GM23248 (cell line): ENCODE measurements at regions not wholly inside any gene's neighbourhood (a gene's known extent, or its start where the extent isn't known, plus 50 kb on each side); places are given as distances from the start of the nearest gene placed in this dataset.

ENCODE experiments used
- DNase-seq: peaks from one replicate; pipeline ENCODE4 v3.0.0-alpha.2; 2015
- H2AFZ ChIP-seq: fragments of 200-600 bp; sonication (generic); 2 replicates; pipeline ENCODE4 v1.6.1; 2016; ENCODE audit warnings: antibody characterized with exemption
- H3F3A ChIP-seq: fragments of 200-600 bp; sonication (generic); 2 replicates; pipeline ENCODE4 v1.6.1; 2016; ENCODE audit warnings: mild to moderate bottlenecking, antibody characterized with exemption, mixed run types; ENCODE audit not compliant: insufficient read depth
- H3K27ac ChIP-seq: fragments of 200-600 bp; sonication (generic); 2 replicates; pipeline ENCODE4 v1.5.1; 2016; ENCODE audit warnings: mild to moderate bottlenecking
- H3K27me3 ChIP-seq: fragments of 200-600 bp; sonication (generic); replicated peaks from 2 replicates; pipeline ENCODE4 v1.6.1; 2016; ENCODE audit warnings: mild to moderate bottlenecking; ENCODE audit not compliant: insufficient read depth
- H3K36me3 ChIP-seq: fragments of 200-600 bp; sonication (generic); 2 replicates; pipeline ENCODE4 v1.6.1; 2016; ENCODE audit warnings: low read depth, mild to moderate bottlenecking
- H3K4me1 ChIP-seq: fragments of 200-600 bp; sonication (generic); 2 replicates; pipeline ENCODE4 v1.6.1; 2016; ENCODE audit warnings: mild to moderate bottlenecking; ENCODE audit not compliant: insufficient read depth
- H3K4me2 ChIP-seq: fragments of 200-600 bp; sonication (generic); one replicate; pipeline ENCODE4 v1.6.1; 2016; ENCODE audit warnings: mild to moderate bottlenecking; ENCODE audit not compliant: unreplicated experiment
- H3K4me3 ChIP-seq: fragments of 200-600 bp; sonication (generic); 2 replicates; pipeline ENCODE4 v1.5.1; 2016; ENCODE audit warnings: mild to moderate bottlenecking
- H3K79me2 ChIP-seq: fragments of 200-600 bp; sonication (generic); 2 replicates; pipeline ENCODE4 v1.6.1; 2016; ENCODE audit warnings: mild to moderate bottlenecking; ENCODE audit not compliant: insufficient read depth
- H3K9ac ChIP-seq: fragments of 200-600 bp; sonication (generic); 2 replicates; pipeline ENCODE4 v1.6.1; 2016; ENCODE audit warnings: mild to moderate bottlenecking
- H3K9me2 ChIP-seq: fragments of 200-600 bp; sonication (generic); 2 replicates; pipeline ENCODE4 v1.6.1; 2016; ENCODE audit warnings: mixed run types, mild to moderate bottlenecking, moderate library complexity; ENCODE audit not compliant: insufficient read depth
- H3K9me3 ChIP-seq: fragments of 200-600 bp; sonication (generic); one replicate; pipeline ENCODE4 v1.6.1; 2017; ENCODE audit warnings: low read depth
- H4K20me1 ChIP-seq: fragments of 200-600 bp; sonication (generic); 2 replicates; pipeline ENCODE4 v1.6.0; 2016; ENCODE audit not compliant: insufficient read depth
- EZH2 ChIP-seq: fragments of 200-600 bp; sonication (generic); IDR thresholded peaks from 2 replicates; pipeline ENCODE4 v1.6.1; 2018; ENCODE audit warnings: antibody characterized with exemption, mild to moderate bottlenecking; ENCODE audit not compliant: insufficient read depth, poor library complexity, severe bottlenecking
- EZH2phosphoT487 ChIP-seq: fragments of 200-600 bp; sonication (generic); IDR thresholded peaks from 2 replicates; pipeline ENCODE4 v1.6.1; 2018; ENCODE audit warnings: antibody characterized with exemption, moderate library complexity, mild to moderate bottlenecking, low read depth; ENCODE audit not compliant: insufficient read depth
- WGBS, 2 experiments: methylation state at CpG; one replicate each; pipeline ENCODE4 v1.1.6; 2015 to 2017; ENCODE audit warnings: low lambda C conversion rate in 2 of 2, low coverage in 1 of 2; ENCODE audit errors: missing lambda C conversion rate in 2 of 2; 5-methylcytosine and 5-hydroxymethylcytosine counted together
- in situ Hi-C: fragments of 300-500 bp; cut with MboI; formaldehyde crosslinking; loops from 2 replicates; pipeline ENCODE4 v1.15.0; 2020

DNA sequence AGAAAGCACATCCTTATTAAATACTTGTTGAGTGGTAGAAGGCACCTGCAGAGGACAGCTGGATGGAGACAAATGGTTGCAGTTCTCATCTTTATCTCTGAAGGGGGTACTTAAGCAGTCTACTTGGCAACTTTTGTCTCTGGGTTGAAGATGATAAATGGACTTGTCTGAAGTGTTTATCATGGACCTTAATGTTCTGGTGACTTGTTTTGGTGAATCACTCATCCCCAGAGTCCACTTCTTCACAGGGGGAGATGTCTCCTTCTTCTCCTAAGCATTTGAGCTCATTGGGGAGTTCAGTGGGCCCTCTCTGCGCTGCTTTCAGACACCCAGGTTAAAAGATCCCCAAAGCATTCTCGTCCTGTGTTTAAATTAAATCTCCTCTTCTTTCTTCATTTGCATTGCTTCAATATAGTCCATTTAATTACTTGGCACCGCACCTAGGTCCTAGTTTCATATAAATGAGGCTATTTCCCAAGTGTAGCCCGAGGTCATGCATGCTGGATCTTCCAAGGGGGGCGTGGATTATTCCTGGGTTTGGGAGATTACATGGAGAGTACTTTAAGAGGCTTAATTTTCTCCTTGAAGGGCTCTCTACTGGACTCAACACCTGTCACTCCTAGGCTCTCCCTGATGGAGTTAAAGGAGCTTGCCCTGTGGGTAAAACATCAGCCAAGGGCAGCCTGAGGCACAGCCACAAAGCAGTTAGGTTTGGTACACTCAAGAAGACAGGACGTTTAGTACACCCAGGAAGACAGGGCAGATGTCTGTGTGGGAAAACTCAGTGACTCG lies 239.3 kb upstream of the C2CD4B start:
- Histone ChIP-seq H3K9me3 (no peaks in the 10 kb centered on the region), H2AFZ (no peak overlapping the region), H3K27ac (no peak overlapping the region), H3K4me1 (peaks cover 21% of the 10 kb centered on the region), H3K4me3 (no peak overlapping the region), H3K4me2 (no peak overlapping the region), H3K27me3 (no peaks in the 10 kb centered on the region), H3K79me2 (peaks cover 95% of the 10 kb centered on the region), H3F3A (0 out of 2 replicates have a peak, but pooled peaks cover 7% of the 10 kb centered on the region), H4K20me1 (no peaks in the 10 kb centered on the region), H3K9ac (no peak overlapping the region), H3K36me3 (no peaks in the 10 kb centered on the region), H3K9me2 (no peaks in the 10 kb centered on the region)
- DNase-seq, result no peak
- 75 to 77% methylated on average over 7 of the region's 7 CpGs for WGBS, 2 experiments
- TF ChIP-seq EZH2, result no peak
- TF ChIP-seq EZH2phosphoT487, result no peak
- in situ Hi-C loops, result no loop called here

DNA sequence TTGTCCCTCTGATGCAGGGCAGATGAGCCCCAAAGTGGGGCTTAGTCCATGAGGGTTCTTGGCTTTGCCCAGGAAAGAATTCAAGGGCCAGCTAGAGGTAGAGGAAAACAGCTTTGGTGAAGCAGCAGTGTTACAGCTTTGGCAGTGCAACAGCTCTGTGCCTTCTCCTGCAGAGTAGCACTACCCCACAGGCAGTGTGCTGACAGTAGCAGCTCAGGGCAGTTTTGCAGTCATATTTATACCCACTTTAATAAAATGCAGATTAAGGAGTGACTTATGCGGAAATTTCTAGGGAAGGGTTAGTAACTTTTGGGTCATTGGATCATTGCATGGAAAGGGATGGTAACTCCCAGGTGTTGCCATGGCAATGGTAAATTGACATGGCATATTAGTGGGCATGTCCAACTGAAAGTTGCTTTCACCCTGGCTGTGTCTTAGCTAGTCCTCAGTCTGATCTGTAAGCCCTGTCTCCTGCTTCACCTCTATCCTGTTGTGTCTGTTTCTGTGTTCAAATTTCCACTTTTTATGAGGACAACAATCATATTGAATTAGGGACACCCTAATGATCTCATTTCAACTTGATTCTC lies 241.3 kb upstream of the C2CD4B start:
- H3K79me2 ChIP-seq, result peaks cover 95% of the 10 kb centered on the region
- WGBS, 2 experiments, result 100% methylated on average over 1 of the region's 1 CpG

DNA sequence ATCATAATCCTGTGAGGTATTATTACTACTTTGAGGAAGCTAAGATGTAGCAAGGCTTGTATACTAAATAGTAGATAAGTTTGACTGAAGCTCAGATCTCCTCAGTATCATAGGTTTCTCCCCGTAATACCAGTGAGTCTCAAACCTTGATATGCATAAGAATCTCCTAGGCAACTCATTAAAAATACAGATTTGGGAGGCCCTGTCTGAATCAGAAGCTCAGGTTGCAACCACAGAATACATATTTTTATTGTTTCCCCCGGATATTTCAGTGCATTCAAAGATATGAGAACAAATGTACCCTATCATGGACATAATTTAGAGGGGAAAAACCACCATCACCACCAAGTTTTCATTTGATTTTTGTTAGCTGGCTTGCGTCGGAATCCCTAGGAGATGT lies 242.1 kb upstream of the C2CD4B start:
- Histone ChIP-seq H3K79me2 (peaks cover 95% of the 10 kb centered on the region), H2AFZ (no peak overlapping the region), H3K4me2 (no peak overlapping the region), H3K4me1 (peaks cover 17% of the 10 kb centered on the region), H3K9me3 (no peaks in the 10 kb centered on the region), H3K27me3 (no peaks in the 10 kb centered on the region), H3K36me3 (no peaks in the 10 kb centered on the region), H3K9me2 (no peaks in the 10 kb centered on the region), H3F3A (0 out of 2 replicates have a peak, but pooled peaks cover 7% of the 10 kb centered on the region), H4K20me1 (no peaks in the 10 kb centered on the region), H3K4me3 (no peak overlapping the region), H3K9ac (no peak overlapping the region), H3K27ac (no peak overlapping the region)
- no peak for DNase-seq
- in situ Hi-C loops, result no loop called here
- TF ChIP-seq EZH2 (no peak), EZH2phosphoT487 (no peak)
- 95 to 99% methylated on average over 4 of the region's 4 CpGs for WGBS, 2 experiments

More for the DNA sequence above, 241.3 kb upstream of the C2CD4B start:
- Histone ChIP-seq H3K9me3 (no peaks in the 10 kb centered on the region), H3K4me1 (peaks cover 21% of the 10 kb centered on the region), H2AFZ (no peak overlapping the region), H3K27ac (no peak overlapping the region), H3K9me2 (no peaks in the 10 kb centered on the region), H4K20me1 (no peaks in the 10 kb centered on the region), H3K9ac (no peak overlapping the region), H3K27me3 (no peaks in the 10 kb centered on the region), H3K4me2 (no peak overlapping the region), H3K4me3 (no peak overlapping the region), H3F3A (0 out of 2 replicates have a peak, but pooled peaks cover 7% of the 10 kb centered on the region), H3K36me3 (no peaks in the 10 kb centered on the region)
- DNase-seq, result no peak
- in situ Hi-C loops, result no loop called here
- TF ChIP-seq EZH2 (no peak), EZH2phosphoT487 (no peak)

DNA sequence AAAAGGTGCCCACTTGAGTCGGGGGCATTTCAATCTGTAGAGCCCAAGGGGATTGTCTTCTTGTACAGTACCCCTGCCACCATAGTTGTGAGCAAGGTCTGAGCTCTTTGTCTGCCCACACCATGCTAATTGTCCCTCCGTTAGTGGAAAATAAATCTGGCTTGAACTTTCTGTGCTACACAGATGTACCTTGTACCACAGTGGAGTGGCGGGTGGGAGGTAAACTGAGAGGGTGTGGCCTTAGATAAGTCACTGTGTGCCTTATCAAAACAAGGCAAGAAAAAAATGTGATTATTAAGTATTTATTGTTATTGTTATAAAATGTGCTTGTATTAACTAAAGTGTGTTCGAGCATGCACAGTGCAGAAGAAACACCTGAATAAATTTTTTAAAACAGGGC lies 242.9 kb upstream of the C2CD4B start:
- Histone ChIP-seq H3K4me1 (peaks cover 15% of the 10 kb centered on the region), H3K9me2 (no peaks in the 10 kb centered on the region), H3K27ac (no peak overlapping the region), H3K27me3 (no peaks in the 10 kb centered on the region), H3K9me3 (no peaks in the 10 kb centered on the region), H2AFZ (no peak overlapping the region), H3K4me2 (no peak overlapping the region), H3K79me2 (peaks cover 94% of the 10 kb centered on the region), H3F3A (0 out of 2 replicates have a peak, but pooled peaks cover 4% of the 10 kb centered on the region), H3K9ac (no peak overlapping the region), H3K36me3 (no peaks in the 10 kb centered on the region), H4K20me1 (no peaks in the 10 kb centered on the region), H3K4me3 (no peak overlapping the region)
- no peak for DNase-seq
- in situ Hi-C loops, result no loop called here
- WGBS, 2 experiments, result 96 to 98% methylated on average over 4 of the region's 4 CpGs
- TF ChIP-seq EZH2phosphoT487, result no peak
